ENCODE measurements at regions not wholly inside any gene's neighbourhood (a gene's known extent, or its start where the extent isn't known, plus 50 kb on each side); places are given as distances from the start of the nearest gene placed in this dataset.
A peak's percentile ranks its signal among the peaks of the same experiment; 100 is the strongest.

DNA sequence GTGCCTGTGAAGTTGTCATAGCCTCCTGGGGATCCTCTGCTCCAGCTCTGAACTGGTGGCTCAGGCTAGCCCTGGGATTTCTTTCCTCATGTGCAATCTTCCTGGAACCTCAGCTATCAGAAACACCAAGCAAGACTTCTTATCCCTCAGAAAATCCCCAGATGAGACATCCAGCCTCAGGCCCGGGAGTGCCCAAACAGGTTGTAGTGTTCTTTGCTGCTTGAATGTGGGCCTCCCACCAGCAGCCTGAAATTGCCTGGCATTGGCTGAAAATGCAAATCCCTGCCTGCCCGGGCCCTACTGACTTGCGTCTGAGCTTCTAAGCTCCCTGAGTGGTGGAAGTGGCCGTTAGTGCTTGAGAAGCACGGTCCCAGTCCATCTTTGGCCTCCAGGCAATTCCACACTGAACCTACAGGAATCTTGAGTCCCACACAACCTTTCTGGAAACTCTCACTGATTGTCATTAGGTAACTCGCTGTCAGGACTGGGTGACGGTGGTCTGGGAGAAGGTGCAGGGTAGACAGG is 146.8 kb downstream of the ZBTB18 start:
- peak; percentile 94 for DNase-seq

DNA sequence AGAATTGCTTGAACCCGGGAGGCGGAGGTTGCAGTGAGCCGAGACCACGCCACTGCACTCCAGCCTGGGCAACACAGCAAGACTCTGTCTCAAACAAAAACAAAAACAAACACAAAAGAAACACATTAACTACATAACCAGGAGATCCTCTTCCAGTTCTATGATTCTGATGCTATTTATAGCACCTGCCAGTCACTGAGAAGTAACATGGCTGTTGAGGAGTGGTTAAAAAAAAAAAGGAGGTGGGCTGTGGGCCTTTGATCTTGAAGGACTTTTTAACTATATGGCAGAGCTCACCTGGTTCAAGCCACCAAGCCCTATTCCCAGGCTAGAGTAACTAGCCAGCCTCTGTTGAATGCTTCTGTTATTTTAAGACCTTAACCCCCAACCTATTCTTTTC is 148.8 kb downstream of the ZBTB18 start:
- DNase-seq, result no peak

DNA sequence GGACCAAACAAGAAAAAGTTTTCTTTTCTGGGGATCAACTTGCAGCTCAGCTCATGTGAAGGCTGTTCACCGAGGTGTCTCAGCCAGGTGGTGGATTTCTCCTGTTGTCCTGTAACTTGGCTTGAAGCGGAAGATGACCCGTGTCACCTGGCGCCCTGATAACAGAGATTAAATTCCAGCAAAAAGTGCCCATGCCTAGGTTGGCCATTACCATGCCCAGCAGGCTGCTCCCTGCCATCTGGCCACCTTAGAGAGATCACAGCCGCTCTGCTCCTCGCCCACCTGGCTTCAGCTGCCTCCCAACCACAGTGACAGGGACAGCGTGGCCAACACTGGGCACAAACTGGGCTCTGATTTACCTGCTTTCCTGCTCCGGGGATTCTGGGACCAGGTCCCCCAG is 149.5 kb downstream of the ZBTB18 start:
- DNase-seq, result no peak

DNA sequence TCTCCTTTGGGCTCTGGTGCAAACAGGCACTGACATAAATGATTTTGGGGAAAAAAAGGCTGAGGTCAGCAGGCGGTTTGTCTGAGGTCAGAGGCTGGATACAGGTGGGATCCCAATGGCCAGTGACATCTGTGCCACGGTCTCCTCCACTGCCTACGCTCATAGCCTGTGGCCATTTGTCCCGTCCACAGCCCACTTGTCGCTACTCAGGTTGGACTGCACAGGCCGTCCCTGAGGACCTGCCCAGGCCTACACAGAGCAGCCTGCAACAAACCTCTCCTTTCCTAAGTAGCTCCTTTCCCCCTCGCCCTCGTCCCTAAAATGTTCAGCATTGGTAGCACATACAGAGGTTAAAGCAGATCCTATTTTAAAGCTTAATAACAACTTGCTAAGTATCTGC is 150.7 kb downstream of the ZBTB18 start:
- no peak for DNase-seq

DNA sequence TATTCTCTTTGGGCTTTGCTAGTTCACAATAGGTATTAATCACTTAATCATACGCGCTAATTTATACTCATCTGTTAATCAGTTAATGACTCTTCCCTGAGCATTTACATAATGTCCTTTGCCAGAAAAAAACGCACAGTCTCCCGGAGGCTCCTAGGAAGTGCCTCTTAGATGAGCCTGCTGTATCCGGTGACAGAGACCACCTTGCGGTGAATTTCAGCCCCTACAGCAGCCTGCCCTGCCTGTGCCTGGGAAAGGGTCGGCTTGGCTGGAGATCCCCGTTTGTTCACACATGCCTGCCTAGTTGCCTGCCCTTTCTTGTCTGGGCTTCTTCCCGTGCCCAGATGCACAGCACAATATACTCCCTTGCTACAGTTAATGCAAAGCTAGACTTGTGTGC is 152.9 kb downstream of the ZBTB18 start:
- DNase-seq, result no peak

DNA sequence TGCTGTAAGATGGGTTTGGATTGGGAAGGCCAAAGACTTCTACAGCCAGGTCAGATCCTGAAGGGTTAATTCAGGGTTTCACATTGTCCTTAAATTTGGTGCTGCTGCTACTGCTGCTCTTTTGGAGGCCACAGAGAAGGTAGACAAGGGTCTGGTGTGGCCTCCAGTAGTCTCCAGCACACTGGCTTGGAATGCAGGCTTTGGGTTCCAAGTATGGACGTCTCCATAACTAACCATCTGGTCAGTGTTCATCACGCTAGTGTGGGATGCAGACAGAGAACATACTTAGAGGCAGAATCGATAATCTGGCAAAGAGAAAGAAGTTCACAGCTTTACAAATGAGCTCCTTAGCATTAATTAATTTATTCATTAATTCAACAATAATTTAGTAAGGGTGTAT is 154.1 kb downstream of the ZBTB18 start:
- peak; percentile 13 for DNase-seq

DNA sequence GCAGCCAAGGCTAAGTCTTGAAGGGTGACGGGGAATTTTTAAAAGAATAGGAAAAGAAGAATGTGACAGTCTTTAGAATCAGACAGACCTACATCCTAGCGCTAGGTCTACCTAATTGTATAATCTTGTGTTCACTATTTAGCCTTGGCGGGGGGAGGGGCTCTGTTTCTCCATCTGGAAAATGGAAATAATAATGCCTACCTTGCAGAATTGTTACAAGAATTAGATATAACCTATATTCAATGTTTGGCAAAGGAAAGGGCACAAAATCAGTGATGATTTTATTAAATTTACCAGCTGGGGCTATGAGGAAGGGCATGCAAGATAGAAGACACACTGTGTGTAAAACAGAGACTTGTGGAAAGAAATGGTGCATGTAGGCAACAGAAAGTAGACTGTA is 154.8 kb downstream of the ZBTB18 start:
- peak; percentile 0 for DNase-seq

DNA sequence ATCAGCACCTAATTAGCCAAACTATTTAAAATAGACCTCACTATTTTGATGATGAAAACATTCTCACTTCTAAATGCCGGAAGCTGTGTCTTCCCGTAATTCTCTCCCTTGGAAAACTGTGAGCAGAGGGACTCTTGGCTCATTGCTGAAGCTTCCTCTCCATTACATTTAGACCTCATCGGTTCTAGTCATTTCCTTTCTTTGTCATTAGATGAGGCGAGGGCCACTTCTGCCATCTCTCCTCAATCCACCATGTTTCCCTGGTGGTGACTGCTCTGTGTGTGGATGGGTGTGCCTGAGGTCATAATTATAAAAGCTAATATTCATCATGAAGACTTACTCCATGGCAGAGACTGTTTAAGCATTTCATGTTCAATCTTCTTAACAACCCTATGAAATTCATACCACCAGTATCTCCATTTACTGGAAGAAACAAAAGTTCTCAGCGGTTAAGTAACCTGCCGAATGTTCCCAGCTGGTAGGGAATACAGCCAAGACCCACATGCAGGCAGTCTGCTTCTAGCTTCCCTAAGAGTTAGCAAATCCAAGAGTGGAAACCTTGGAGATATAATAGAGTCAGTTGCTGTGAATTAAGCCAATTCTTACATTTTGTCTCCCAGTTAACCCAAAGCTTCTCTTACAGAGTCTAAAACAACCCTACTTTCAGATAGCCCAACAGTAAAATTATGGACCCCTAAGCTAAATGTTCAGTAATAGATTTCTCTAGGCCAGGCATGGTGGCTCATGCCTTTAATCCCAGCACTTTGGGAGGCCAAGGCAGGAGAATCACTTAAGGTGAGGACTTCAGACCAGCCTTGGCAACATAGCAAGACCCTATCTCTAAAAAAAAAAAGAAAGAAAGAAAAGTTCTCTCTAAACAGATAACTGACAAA is 156.2 kb downstream of the ZBTB18 start:
- peak; percentile 7 for DNase-seq

DNA sequence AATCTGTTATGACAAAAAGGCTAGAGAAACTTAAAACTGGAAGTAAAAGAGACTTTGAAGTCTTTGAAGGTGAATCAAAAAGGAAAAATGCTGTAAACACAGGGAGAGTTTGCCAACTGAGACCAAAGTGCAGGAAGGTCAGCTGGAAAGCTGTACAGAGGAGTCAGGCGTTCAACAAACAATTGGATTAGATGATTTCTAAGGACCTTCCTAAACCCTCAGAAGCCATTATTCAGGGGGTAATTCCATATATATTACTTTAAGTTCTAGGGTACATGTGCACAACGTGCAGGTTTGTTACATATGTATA is 156.8 kb downstream of the ZBTB18 start:
- no peak for DNase-seq

DNA sequence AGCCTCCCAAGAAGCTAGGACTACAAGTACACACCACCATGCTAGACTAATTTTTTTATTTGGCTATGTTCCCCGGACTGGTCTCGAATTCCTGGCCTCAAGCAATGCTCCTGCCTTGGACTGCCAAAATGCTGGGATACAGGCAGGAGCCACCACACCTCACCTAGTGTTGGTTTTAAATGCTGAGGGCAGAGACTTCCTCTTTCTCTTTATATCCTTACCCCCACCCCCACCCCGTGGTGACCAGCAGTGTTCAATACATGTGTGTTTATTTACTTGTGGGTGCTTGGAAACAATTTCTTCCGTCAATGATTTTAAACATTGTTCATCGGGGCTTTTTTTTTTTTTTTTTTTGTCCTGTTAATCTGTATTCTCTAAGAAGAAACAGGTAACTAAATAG is 158.9 kb downstream of the ZBTB18 start:
- no peak for DNase-seq

DNA sequence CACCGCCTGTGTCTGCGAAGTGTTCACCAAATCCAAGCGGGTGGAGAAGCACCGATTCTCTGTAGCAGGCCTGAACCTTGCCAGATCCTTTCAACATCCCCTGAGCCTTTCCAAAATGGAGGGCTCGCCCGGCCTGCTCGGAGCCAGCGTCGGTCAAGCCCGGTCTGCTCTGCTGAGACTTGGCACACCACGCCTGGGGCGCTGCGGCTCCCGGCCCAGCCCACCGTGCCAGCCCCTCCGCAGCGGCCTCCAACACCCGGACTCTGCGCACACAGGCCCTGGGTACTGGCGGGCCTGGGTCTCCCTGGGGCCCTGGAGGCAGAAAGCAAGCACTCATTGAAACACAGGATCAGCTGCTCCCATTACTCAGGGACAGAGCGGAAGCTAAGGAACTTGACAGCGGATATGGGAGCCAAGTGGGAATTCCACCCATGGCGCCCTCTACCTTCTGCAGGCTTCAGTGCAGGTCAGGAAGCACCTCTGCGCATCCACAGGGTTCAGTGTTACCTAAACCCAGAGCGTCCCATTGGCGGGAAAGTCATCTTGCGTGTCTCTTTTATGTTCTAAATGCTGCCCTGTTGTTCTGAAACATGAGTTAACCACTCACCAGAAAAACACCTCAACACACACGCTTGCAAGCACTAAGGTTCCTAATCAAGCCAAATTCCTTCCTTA is 159.9 kb downstream of the ZBTB18 start:
- DNase-seq, result peak; percentile 73

DNA sequence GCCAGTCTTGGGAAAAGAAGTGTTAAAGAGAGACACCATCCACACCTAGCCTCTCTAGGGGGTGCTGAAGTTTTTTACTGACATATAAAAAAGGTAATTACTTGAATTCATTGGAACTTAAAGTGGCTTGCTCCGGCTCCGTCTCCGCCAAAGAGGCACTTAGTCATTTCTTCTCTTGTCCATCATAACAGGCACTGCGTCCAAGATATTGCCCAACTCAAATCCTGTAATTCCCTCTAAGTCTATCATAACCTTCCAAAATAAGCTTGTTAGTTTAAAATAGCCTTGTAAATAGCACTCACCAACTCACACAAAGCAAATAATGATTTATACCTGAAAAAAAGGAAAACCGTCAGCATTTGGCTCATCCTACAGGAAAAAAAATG is 160.5 kb downstream of the ZBTB18 start:
- no peak for DNase-seq

DNA sequence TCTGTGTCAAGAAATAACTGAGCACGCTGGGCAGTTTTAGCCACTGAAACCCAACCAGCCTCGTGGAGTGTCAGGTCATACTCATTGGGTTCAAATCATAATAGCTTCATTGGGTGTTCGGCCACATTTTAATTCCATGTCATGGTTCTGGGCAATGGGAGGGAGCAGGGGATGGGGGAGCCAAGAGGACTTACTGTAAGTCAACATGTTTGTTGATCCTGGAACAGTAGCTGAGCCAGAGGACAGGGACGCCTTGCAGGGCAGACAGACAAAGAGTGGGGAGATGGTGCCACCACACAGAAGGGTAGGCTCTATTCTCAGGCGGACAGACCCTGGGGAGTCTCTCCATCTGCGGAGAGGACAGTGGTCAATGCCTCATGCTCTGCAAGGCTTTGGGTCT is 161.1 kb downstream of the ZBTB18 start:
- DNase-seq, result no peak

DNA sequence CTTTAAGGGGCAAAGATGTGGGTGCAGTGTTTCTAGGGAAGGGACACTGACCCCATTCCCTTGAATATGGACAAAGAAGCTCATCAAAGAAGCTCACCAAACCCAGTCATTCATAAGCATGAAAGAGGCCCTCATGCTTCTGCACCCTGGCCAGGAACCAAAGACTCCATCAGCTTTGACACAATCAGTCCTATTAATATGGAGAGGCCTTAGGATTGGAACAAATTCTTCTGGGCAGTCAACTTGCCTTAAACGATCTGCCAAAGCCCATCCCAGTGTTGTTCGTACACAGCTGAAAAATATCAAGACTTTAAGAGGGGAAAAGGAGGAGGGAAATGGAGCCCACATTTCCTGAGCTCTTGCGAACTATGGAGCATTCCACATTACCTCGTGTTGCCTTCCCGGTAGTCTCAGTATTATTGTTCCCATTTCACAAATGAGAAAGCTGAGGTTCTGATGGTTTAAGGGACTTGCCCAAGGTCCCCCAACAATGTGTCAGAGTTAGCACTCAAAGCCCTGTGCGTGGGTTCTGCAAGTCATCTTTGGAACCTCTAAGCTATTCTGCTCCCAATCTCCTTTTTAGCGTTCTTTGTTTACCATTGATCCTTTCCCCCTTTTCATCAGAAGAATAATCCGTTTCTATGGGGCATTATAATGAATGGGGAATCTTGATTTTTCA is 161.9 kb downstream of the ZBTB18 start:
- DNase-seq, result no peak

DNA sequence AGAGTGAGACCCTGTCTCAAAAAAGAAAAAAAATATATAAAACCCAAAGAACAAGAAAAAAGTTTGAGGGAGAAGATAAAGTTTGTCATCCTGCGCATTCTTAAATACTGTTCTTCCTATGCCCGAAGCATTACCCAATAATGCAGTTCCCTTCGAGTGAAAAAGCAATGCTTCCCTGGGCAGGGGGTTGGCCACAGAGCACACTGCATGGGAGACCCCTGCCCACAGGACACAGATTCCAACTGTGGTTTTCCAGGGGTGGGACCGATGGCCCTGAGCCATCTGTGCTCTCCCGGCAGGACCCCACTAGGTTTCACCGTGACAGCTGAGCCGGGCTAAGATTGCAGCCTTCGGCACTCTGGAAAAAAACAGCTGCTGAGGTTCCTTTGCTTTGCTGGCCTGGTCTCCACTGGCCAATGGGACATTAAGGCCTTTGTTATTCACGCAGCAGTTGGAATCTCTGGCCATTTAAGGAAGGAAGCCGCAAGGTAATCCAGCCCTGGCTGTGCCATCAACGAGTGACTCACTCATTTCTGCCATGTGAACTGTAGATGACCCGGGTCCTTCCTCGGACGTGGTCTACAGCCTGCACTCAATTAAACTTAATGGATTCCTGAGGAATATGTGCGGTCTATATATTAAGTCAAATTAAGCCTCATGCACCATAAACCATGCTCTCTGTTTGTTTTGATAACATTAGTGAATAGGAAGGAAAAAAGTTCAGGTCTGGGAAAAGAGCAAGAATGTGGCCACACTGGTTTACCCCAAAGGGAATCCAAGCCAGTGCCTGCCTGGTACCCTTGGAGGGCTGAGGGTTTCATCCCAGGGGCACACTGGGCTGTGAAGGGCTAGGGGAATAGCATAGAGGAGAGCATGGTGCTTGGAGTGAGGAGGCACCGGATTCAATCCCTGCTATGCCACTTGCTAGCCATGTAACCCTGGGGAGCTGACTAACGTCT is 163.2 kb downstream of the ZBTB18 start:
- peak; percentile 91 for DNase-seq

DNA sequence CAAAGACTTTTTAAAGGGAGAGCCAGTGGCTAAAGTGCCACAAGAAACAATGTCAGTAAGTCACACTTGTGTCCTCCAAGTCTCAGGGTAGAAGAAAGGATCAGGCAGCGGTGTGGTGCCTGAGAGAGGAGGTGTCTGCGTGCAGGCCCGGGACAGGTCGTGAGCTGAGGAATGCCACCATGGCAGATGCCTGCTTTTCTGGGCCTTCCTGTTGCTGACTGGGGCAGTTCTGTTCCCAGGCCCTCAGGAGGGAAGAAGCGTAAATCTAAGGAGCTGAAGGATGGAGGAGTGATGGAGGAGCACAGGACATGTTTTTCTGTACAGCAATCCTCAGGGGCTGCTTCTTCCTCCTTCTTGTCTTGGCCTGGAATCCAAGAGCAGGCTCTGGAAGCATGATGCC is 165.8 kb downstream of the ZBTB18 start:
- no peak for DNase-seq

DNA sequence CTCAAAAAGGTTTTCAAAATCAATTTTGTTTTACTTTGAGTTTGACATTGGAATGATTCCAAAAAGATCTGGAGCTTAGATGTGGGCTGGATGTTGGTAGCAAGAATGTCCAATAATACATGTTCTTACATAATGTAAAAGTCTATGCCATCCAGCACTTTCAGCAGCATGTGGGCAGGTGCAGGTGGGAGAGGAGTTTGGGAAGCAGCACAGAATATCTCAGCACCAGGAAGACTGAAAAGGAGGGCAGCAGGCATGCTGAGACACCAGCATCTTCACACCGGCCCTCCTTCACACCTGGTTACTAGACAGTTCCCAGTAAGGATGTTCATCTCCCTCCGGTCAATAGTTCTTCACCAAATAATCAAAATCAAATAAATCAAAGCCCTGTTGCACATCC is 166.6 kb downstream of the ZBTB18 start:
- no peak for DNase-seq

DNA sequence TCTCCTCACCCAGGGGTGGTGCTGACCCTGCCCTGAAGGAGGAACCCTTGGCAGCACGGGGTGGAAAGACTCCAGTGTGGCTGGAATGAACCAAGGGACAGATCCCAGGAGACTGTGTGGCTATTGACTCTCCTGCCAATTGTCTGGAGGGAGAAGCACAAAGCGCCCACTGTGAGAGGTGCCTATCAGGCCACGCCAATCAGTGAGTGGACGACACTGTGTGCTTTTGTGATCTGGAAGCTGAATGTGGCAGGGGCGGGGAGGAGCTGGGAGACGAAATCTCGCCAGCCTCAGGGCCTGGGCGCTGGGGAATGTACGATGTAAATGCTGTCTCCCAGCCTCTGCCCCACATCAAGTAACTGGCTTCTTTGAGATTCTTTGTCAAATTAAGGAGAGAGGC is 167.1 kb downstream of the ZBTB18 start:
- no peak for DNase-seq

DNA sequence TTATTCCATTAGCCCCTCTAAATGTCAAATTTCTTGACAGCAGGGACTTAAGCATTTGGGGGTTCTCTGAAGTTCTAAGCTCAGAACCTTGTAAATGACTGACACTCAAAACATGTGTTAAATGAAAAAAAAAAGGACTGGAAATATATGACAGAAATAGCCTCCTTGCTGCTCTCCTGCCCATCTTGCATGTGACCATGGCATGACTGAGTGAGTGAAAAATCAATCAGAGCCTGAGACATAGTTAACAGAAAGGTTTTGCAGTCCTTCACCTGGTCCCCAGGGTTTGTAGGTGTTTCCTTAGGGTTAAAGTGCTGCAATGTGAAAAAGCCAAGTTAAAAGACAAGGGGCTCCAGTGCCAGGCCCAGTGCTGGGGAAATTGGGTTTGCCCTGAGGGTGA is 168.1 kb downstream of the ZBTB18 start:
- DNase-seq, result no peak

DNA sequence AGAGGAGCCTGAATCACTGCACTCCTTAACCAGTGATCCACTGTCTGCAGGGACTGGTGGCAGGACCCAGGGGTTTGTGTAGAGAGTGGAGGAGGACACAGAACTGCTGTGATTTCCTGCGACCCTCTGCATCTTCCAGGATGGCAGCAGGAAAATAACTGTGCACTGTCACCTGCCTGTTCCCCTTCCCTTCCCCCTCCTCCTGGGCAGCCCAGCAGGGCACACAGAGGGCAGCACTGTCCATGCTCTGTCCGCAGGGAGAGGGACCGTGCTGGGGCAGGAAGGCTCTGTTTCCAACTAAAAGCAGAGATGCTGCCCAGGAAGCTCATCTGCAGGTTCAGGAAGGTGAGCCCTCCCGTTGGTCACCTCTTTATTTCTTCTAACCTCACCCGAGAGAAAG is 168.7 kb downstream of the ZBTB18 start:
- no peak for DNase-seq

DNA sequence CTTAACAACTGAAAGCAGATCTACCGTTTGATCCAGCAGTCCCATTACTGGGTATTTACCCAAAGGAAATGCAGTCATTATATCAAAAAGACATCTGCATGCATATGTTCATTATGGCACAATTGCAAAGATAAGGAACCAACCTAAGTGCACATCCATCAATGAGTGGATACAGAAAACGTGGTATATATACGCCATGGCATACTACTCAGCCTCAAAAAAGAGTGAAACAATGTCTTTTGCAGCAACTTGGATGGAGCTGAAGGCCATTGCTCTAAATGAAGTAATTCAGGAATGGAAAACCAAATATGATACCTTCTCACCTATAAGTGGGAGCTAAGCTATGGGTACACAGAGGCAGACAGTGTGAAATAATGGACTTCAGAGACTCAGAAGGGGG is 169.3 kb downstream of the ZBTB18 start:
- no peak for DNase-seq

DNA sequence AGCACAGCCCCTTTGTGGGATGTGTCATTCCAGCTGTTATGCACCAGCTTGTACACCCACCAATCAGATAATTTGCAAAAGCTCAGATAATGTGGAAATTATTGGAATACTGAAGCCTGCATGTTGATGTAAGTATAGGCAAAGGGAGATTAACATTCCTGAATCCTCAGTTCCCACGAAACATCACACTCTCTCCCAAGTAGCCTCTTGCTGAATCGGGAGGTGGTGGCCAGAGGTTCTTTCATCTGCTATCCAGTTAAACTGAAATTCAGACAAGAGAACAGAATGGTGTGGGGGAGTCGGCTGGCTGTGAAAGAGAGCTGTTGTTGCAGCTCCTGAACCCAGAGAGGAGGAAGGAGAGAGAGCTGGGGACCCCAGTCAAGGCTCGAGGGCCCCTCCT is 170.9 kb downstream of the ZBTB18 start:
- DNase-seq, result no peak
